SU-DHL-6 (cell line): ENCODE measurements at regions not wholly inside any gene's neighbourhood (a gene's known extent, or its start where the extent isn't known, plus 50 kb on each side); places are given as distances from the start of the nearest gene placed in this dataset.

Source experiments
- EZH2phosphoT487 ChIP-seq: fragments of 200-600 bp; sonication (generic), shearing (Covaris generic); conservative IDR thresholded peaks from 2 replicates; pipeline ENCODE4 v1.6.1; 2018; ENCODE audit warnings: mild to moderate bottlenecking, antibody characterized with exemption, low read length, moderate library complexity, mixed read lengths
- TF ChIP-seq, protein P1 (sequence below): fragments of 200-600 bp; sonication (generic); IDR thresholded peaks from one replicate; pipeline ENCODE4 v1.5.1; 2017; ENCODE audit warnings: antibody characterized with exemption, mild to moderate bottlenecking, low read length, moderate library complexity; ENCODE audit not compliant: insufficient read depth, poor library complexity, severe bottlenecking

- TF ChIP-seq, protein P1, sequence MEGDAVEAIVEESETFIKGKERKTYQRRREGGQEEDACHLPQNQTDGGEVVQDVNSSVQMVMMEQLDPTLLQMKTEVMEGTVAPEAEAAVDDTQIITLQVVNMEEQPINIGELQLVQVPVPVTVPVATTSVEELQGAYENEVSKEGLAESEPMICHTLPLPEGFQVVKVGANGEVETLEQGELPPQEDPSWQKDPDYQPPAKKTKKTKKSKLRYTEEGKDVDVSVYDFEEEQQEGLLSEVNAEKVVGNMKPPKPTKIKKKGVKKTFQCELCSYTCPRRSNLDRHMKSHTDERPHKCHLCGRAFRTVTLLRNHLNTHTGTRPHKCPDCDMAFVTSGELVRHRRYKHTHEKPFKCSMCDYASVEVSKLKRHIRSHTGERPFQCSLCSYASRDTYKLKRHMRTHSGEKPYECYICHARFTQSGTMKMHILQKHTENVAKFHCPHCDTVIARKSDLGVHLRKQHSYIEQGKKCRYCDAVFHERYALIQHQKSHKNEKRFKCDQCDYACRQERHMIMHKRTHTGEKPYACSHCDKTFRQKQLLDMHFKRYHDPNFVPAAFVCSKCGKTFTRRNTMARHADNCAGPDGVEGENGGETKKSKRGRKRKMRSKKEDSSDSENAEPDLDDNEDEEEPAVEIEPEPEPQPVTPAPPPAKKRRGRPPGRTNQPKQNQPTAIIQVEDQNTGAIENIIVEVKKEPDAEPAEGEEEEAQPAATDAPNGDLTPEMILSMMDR: no peak
- TF ChIP-seq EZH2phosphoT487: no peak
Observed at GRCh38 chr10:91684841-91685240, 52.0 kb upstream of the PPP1R3C start.
